Stimulated activated CD8-positive, alpha-beta memory T cell treated with anti-CD3 and anti-CD28 coated beads, Interleukin-7, amount 100 ng/mL, for 1 hour (primary cell): ENCODE measurements at regions not wholly inside any gene's neighbourhood (a gene's known extent, or its start where the extent isn't known, plus 50 kb on each side); places are given as distances from the start of the nearest gene placed in this dataset.

Source experiments
- DNase-seq, 2 donors: peaks; one replicate each; pipeline ENCODE4 v3.0.0-alpha.2; 2020; ENCODE audit warnings: low read depth in 2 of 2

- DNase-seq: no peak
Observed at GRCh38 chr12:91361864-91362263, 179.2 kb upstream of the DCN start.

- DNase-seq: no peak
Observed at GRCh38 chr12:91357381-91357780, 174.8 kb upstream of the DCN start.

GRCh38 chr12:91356405-91356804 lies 173.8 kb upstream of the DCN start:
- DNase-seq: no peak

- DNase-seq: peak in 1 of 2 donors; percentile 5
Observed at GRCh38 chr12:91355150-91356006, 172.8 kb upstream of the DCN start.

- no peak for DNase-seq
Observed at GRCh38 chr12:91353266-91353665, 170.6 kb upstream of the DCN start.

- DNase-seq: no peak
Observed at GRCh38 chr12:91349476-91349875, 166.9 kb upstream of the DCN start.

GRCh38 chr12:91347481-91348214 lies 165.0 kb upstream of the DCN start:
- no peak for DNase-seq

GRCh38 chr12:91346827-91347226 lies 164.2 kb upstream of the DCN start:
- DNase-seq: no peak

- DNase-seq: no peak
Observed at GRCh38 chr12:91344408-91344807, 161.8 kb upstream of the DCN start.

- no peak for DNase-seq
Observed at GRCh38 chr12:91343010-91343409, 160.4 kb upstream of the DCN start.

- no peak for DNase-seq
Observed at GRCh38 chr12:91339106-91339505, 156.5 kb upstream of the DCN start.

GRCh38 chr12:91335699-91336098 lies 153.1 kb upstream of the DCN start:
- DNase-seq: no peak

GRCh38 chr12:91333966-91334365 lies 151.3 kb upstream of the DCN start:
- no peak for DNase-seq

GRCh38 chr12:91332302-91332701 lies 149.7 kb upstream of the DCN start:
- DNase-seq: no peak

- DNase-seq: no peak
Observed at GRCh38 chr12:91331371-91331770, 148.8 kb upstream of the DCN start.

GRCh38 chr12:91328451-91328850 lies 145.8 kb upstream of the DCN start:
- no peak for DNase-seq

GRCh38 chr12:91327889-91328288 lies 145.3 kb upstream of the DCN start:
- DNase-seq: no peak

GRCh38 chr12:91327131-91327530 lies 144.5 kb upstream of the DCN start:
- DNase-seq: no peak

- no peak for DNase-seq
Observed at GRCh38 chr12:91326058-91327027, 143.7 kb upstream of the DCN start.

GRCh38 chr12:91320999-91321398 lies 138.4 kb upstream of the DCN start:
- no peak for DNase-seq

GRCh38 chr12:91319071-91319760 lies 136.6 kb upstream of the DCN start:
- DNase-seq: no peak
